B cell (primary cell): ENCODE measurements at regions not wholly inside any gene's neighbourhood (a gene's known extent, or its start where the extent isn't known, plus 50 kb on each side); places are given as distances from the start of the nearest gene placed in this dataset.

Experiments
- ATAC-seq: fragments of 200-7000 bp; cut with Tn5 transposase; one replicate; pipeline ENCODE4 v1.10.0; 2021; ENCODE audit warnings: low read depth, mild to moderate bottlenecking, moderate number of reproducible peaks, moderate library complexity
- CTCF ChIA-PET: fragments of 350-600 bp; sonication (Branson Sonifier 250); formaldehyde crosslinking; loops from one replicate; lab custom pipeline; 2021; ENCODE audit warnings: antibody characterized with exemption, inconsistent platforms; lab: Charles Lee
- POLR2A ChIA-PET: fragments of 350-600 bp; sonication (Branson Sonifier 250); formaldehyde crosslinking; loops from one replicate; lab custom pipeline; 2021; ENCODE audit warnings: antibody characterized with exemption; lab: Charles Lee
- DNase-seq: peaks from one replicate; pipeline ENCODE4 v3.0.0; 2013
- H2AFZ ChIP-seq: 2 replicates; pipeline ENCODE4 v1.6.1; 2012; ENCODE audit warnings: mild to moderate bottlenecking, low read depth, low read length; ENCODE audit not compliant: insufficient read depth, poor library complexity, severe bottlenecking
- H3K27ac ChIP-seq, 2 donors: 1 replicate in 1 of 2; 2 replicates in 1 of 2; pipeline ENCODE4 v1.5.1; 2012 to 2013; ENCODE audit warnings: low read length in 2 of 2, mild to moderate bottlenecking in 2 of 2, moderate library complexity in 1 of 2
- H3K27me3 ChIP-seq, 4 experiments: fragments of 200-600 bp in 1 of 4; sonication (generic) in 1 of 4; replicated peaks in 1 of 4; 1 replicate in 2 of 4; 2 replicates in 2 of 4; pipeline versions ENCODE4 v1.6.1 to v1.7.0; 2013 to 2016; ENCODE audit warnings: low read length in 3 of 4, mild to moderate bottlenecking in 2 of 4, mixed read lengths in 1 of 4, moderate library complexity in 1 of 4; ENCODE audit not compliant: insufficient read depth in 4 of 4, control insufficient read depth in 3 of 4; ENCODE audit errors: control extremely low read depth in 1 of 4
- H3K36me3 ChIP-seq, 2 experiments: replicated peaks in 1 of 2; 1 replicate in 1 of 2; 2 replicates in 1 of 2; pipeline versions ENCODE4 v1.6.1 to v1.7.1; 2013; ENCODE audit warnings: low read length in 1 of 2; ENCODE audit not compliant: insufficient read depth in 2 of 2, control insufficient read depth in 1 of 2; ENCODE audit errors: control extremely low read depth in 1 of 2, extremely low read depth in 1 of 2
- H3K4me1 ChIP-seq, 2 donors: fragments of 200-600 bp in 1 of 2; sonication (generic) in 1 of 2; 1 replicate in 1 of 2; 2 replicates in 1 of 2; pipeline versions ENCODE4 v1.5.1 to v1.6.1; 2013 to 2017; ENCODE audit warnings: low read length in 2 of 2; ENCODE audit not compliant: control insufficient read depth in 2 of 2, insufficient read depth in 2 of 2
- H3K4me2 ChIP-seq: replicated peaks from 2 replicates; pipeline ENCODE3; 2012; ENCODE audit warnings: mild to moderate bottlenecking, low read depth, low read length; ENCODE audit not compliant: poor library complexity, severe bottlenecking
- H3K4me3 ChIP-seq, 5 experiments: fragments of 200-600 bp in 1 of 5; sonication (generic) in 1 of 5; 1 replicate in 3 of 5; 2 replicates in 2 of 5; pipeline versions ENCODE4 v1.5.1 to v1.7.0; 2011 to 2016; ENCODE audit warnings: low read length in 4 of 5, mild to moderate bottlenecking in 4 of 5, low read depth in 2 of 5, control low read depth in 1 of 5, moderate library complexity in 1 of 5; ENCODE audit not compliant: insufficient read depth in 1 of 5; ENCODE audit errors: control extremely low read depth in 1 of 5, extremely low read depth in 1 of 5
- H3K79me2 ChIP-seq: fragments of 200-600 bp; sonication (generic); one replicate; pipeline ENCODE4 v1.6.0; 2016; ENCODE audit warnings: low read length; ENCODE audit not compliant: control insufficient read depth, insufficient read depth
- H3K9ac ChIP-seq: fragments of 200-600 bp; sonication (generic); 2 replicates; pipeline ENCODE4 v1.6.1; 2017; ENCODE audit warnings: mild to moderate bottlenecking, low read length, moderate library complexity
- H3K9me3 ChIP-seq, 3 donors: one replicate each; pipeline versions ENCODE4 v1.6.1 to v1.7.1; 2013; ENCODE audit warnings: low read length in 2 of 3; ENCODE audit not compliant: control insufficient read depth in 2 of 3, insufficient read depth in 1 of 3; ENCODE audit errors: control extremely low read depth in 1 of 3
- H4K20me1 ChIP-seq: 2 replicates; pipeline ENCODE4 v1.6.0; 2012; ENCODE audit warnings: mild to moderate bottlenecking, low read length; ENCODE audit not compliant: insufficient read depth, control insufficient read depth, poor library complexity, severe bottlenecking
- H3K27ac Mint-ChIP-seq: one replicate; pipeline ENCODE4 v1.8.0; 2021; ENCODE audit warnings: mixed read lengths
- H3K27me3 Mint-ChIP-seq: one replicate; pipeline ENCODE4 v1.8.0; 2021; ENCODE audit warnings: mixed read lengths
- H3K4me1 Mint-ChIP-seq: one replicate; pipeline ENCODE4 v1.8.0; 2021; ENCODE audit warnings: mixed read lengths
- H3K4me3 Mint-ChIP-seq: one replicate; pipeline ENCODE4 v1.8.0; 2021; ENCODE audit warnings: mixed read lengths
- H3K9me3 Mint-ChIP-seq: one replicate; pipeline ENCODE4 v1.8.0; 2022; ENCODE audit warnings: mixed read lengths; ENCODE audit not compliant: insufficient read depth
- EZH2 ChIP-seq: IDR thresholded peaks from 2 replicates; pipeline ENCODE4 v1.6.1; 2012; ENCODE audit warnings: borderline replicate concordance, low read depth, mild to moderate bottlenecking, moderate library complexity, low read length; ENCODE audit not compliant: insufficient read depth, poor library complexity, severe bottlenecking
- WGBS: methylation state at CpG from one replicate; pipeline ENCODE4 v1.1.5; 2013; ENCODE audit warnings: missing lambda C conversion rate; ENCODE audit not compliant: insufficient coverage; 5-methylcytosine and 5-hydroxymethylcytosine counted together
- intact Hi-C: fragments of 100-400 bp; cut with micrococcal nuclease; formaldehyde crosslinking; loops from one replicate; pipeline ENCODE4 v1.10.0; 2022
- TF ChIP-seq, protein P1 (sequence below): fragments of 200-600 bp; IDR thresholded peaks from one replicate; pipeline ENCODE4 v1.8.0; 2022; ENCODE audit warnings: antibody characterized with exemption, mild to moderate bottlenecking

DNA sequence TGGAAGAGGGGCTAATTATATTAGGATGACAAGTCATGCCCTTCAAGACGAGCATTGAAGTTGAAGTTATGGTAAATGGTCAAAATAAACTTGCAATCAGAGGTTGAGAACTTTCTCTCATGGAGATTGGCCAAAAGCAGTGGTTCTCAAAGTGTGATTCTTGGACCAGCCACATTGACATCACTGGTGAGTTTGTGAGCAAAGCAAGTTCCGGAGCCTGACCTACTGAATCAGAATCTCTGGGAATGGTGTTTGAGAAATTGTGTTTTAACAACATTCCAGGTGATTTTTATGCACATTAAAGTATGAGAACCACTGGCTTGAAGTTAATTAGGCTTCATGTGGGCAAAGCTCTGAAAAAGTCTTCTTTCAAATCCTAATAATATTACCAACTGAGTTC lies 403.5 kb downstream of the ZSWIM6 start:
- H3K79me2 ChIP-seq: no peaks in the 10 kb centered on the region
- no peaks in the 10 kb centered on the region for H4K20me1 ChIP-seq
- no peaks in the 10 kb centered on the region for H3K36me3 ChIP-seq
- no peaks in the 10 kb centered on the region for H3K4me1 ChIP-seq
- no peak overlapping the region for H3K4me3 ChIP-seq
- Mint-ChIP-seq H3K27me3 (peaks cover 4% of the 10 kb centered on the region), H3K9me3 (no peaks in the 10 kb centered on the region), H3K27ac (no peak overlapping the region), H3K4me1 (no peaks in the 10 kb centered on the region), H3K4me3 (no peak overlapping the region)
- ChIA-PET CTCF (no interaction called here), POLR2A (no interaction called here)
- no peak overlapping the region for H3K27ac ChIP-seq
- no peaks in the 10 kb centered on the region for H3K9me3 ChIP-seq
- H3K9ac ChIP-seq: no peak overlapping the region
- ATAC-seq (no peak), DNase-seq (no peak)
- no peak for TF ChIP-seq EZH2
- TF ChIP-seq, protein P1, sequence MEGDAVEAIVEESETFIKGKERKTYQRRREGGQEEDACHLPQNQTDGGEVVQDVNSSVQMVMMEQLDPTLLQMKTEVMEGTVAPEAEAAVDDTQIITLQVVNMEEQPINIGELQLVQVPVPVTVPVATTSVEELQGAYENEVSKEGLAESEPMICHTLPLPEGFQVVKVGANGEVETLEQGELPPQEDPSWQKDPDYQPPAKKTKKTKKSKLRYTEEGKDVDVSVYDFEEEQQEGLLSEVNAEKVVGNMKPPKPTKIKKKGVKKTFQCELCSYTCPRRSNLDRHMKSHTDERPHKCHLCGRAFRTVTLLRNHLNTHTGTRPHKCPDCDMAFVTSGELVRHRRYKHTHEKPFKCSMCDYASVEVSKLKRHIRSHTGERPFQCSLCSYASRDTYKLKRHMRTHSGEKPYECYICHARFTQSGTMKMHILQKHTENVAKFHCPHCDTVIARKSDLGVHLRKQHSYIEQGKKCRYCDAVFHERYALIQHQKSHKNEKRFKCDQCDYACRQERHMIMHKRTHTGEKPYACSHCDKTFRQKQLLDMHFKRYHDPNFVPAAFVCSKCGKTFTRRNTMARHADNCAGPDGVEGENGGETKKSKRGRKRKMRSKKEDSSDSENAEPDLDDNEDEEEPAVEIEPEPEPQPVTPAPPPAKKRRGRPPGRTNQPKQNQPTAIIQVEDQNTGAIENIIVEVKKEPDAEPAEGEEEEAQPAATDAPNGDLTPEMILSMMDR: no peak
- no peaks in the 10 kb centered on the region for H3K27me3 ChIP-seq
- no peak overlapping the region for H2AFZ ChIP-seq
- H3K4me2 ChIP-seq: no peak overlapping the region
- intact Hi-C loops: no loop called here
- WGBS: 85% methylated on average over 1 of the region's 2 CpGs

DNA sequence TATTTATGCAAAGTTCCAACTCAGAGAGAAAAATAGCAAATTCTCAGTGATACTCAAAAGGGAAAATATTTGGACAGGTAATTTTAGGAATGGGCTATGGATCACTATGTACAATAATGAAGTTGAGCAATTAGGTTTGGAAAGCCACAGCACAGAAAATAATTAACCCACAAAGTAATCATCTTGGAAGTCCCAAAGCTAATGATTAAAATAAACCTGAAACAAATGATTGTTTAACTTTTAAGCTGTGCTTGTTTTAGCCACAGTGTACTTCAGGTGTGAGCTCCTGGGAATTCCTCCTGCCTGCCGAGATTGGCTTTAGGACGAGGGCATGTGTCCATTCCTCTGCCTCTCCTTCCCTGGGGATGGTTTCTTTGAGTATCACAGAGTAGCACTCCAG lies 403.9 kb downstream of the ZSWIM6 start:
- Histone ChIP-seq H3K27me3 (no peaks in the 10 kb centered on the region), H3K9ac (no peak overlapping the region), H3K27ac (no peak overlapping the region), H3K79me2 (no peaks in the 10 kb centered on the region), H3K9me3 (no peaks in the 10 kb centered on the region), H4K20me1 (no peaks in the 10 kb centered on the region), H3K4me3 (no peak overlapping the region), H3K4me2 (no peak overlapping the region), H3K4me1 (no peaks in the 10 kb centered on the region), H3K36me3 (no peaks in the 10 kb centered on the region), H2AFZ (no peak overlapping the region)
- ATAC-seq: no peak
- TF ChIP-seq, protein P1: no peak
- no peak for TF ChIP-seq EZH2
- Mint-ChIP-seq H3K27ac (no peak overlapping the region), H3K27me3 (peaks cover 3% of the 10 kb centered on the region), H3K9me3 (no peaks in the 10 kb centered on the region), H3K4me1 (no peaks in the 10 kb centered on the region), H3K4me3 (no peak overlapping the region)
- POLR2A ChIA-PET: no interaction called here
- no peak for DNase-seq
- CTCF ChIA-PET: no interaction called here
- intact Hi-C loops: no loop called here
- 82% methylated on average over 2 of the region's 2 CpGs for WGBS
